ENCODE measurements at regions not wholly inside any gene's neighbourhood (a gene's known extent, or its start where the extent isn't known, plus 50 kb on each side); places are given as distances from the start of the nearest gene placed in this dataset.

- 67% methylated on average over 3 of the region's 3 CpGs for WGBS
- Histone ChIP-seq H3K9me3 (no peaks in the 10 kb centered on the region), H3K4me1 (replicated peaks) (no peaks in the 10 kb centered on the region), H3K4me3 (no peak overlapping the region), H3K36me3 (no peaks in the 10 kb centered on the region), H3K27me3 (replicated peaks; ENCODE audit: insufficient read depth) (no peaks in the 10 kb centered on the region), H3K27ac (no peak overlapping the region)
- no peak for DNase-seq (ENCODE audit: low spot score)
- no peak for TF ChIP-seq CTCF (IDR thresholded peaks at IDR 0.05)
- intact Hi-C loops (cut with DNase I): no loop called here
These were observed 776.2 kb downstream of the SEMA5A start for GRCh38 chr5:8769631-8770030.

GRCh38 chr5:8770431-8770830 lies 775.4 kb downstream of the SEMA5A start:
- intact Hi-C loops (cut with DNase I): no loop called here
- H3K9me3 ChIP-seq: no peaks in the 10 kb centered on the region
- H3K4me3 ChIP-seq: no peak overlapping the region
- WGBS: 79% methylated on average over 3 of the region's 3 CpGs
- no peaks in the 10 kb centered on the region for H3K27me3 ChIP-seq (replicated peaks; ENCODE audit: insufficient read depth)
- TF ChIP-seq CTCF (IDR thresholded peaks at IDR 0.05): no peak
- H3K4me1 ChIP-seq (replicated peaks): no peaks in the 10 kb centered on the region
- no peak for DNase-seq (ENCODE audit: low spot score)
- H3K36me3 ChIP-seq: no peaks in the 10 kb centered on the region
- H3K27ac ChIP-seq: no peak overlapping the region

GRCh38 chr5:8773046-8773615 lies 772.7 kb downstream of the SEMA5A start:
- DNase-seq (ENCODE audit: low spot score): no peak
- TF ChIP-seq POLR2A (IDR thresholded peaks at IDR 0.05): no peak
- TF ChIP-seq POLR2AphosphoS5 (IDR thresholded peaks at IDR 0.05): no peak
- no peak for TF ChIP-seq CTCF (IDR thresholded peaks at IDR 0.05)
- Histone ChIP-seq H3K27me3 (replicated peaks; ENCODE audit: insufficient read depth) (no peaks in the 10 kb centered on the region), H3K36me3 (no peaks in the 10 kb centered on the region), H3K4me1 (replicated peaks) (no peaks in the 10 kb centered on the region), H3K9me3 (no peaks in the 10 kb centered on the region), H3K4me3 (no peak overlapping the region), H3K27ac (no peak overlapping the region)
- WGBS: 79% methylated on average over 5 of the region's 5 CpGs
- intact Hi-C loops (cut with DNase I): no loop called here

- H3K27me3 ChIP-seq (replicated peaks; ENCODE audit: insufficient read depth): no peaks in the 10 kb centered on the region
- no peak for DNase-seq (ENCODE audit: low spot score)
- intact Hi-C loops (cut with DNase I): no loop called here
- 84% methylated on average over 2 of the region's 2 CpGs for WGBS
- H3K27ac ChIP-seq: no peak overlapping the region
- H3K9me3 ChIP-seq: no peaks in the 10 kb centered on the region
- H3K4me1 ChIP-seq (replicated peaks): no peaks in the 10 kb centered on the region
- no peak overlapping the region for H3K4me3 ChIP-seq
- no peaks in the 10 kb centered on the region for H3K36me3 ChIP-seq
- no peak for TF ChIP-seq CTCF (IDR thresholded peaks at IDR 0.05)
- TF ChIP-seq POLR2A (IDR thresholded peaks at IDR 0.05): no peak
- TF ChIP-seq POLR2AphosphoS5 (IDR thresholded peaks at IDR 0.05): no peak
These were observed 761.2 kb downstream of the SEMA5A start for GRCh38 chr5:8784692-8785091.

- Histone ChIP-seq H3K9me3 (no peaks in the 10 kb centered on the region), H3K4me3 (no peak overlapping the region), H3K36me3 (no peaks in the 10 kb centered on the region), H3K4me1 (replicated peaks) (no peaks in the 10 kb centered on the region), H3K27ac (no peak overlapping the region), H3K27me3 (replicated peaks; ENCODE audit: insufficient read depth) (no peaks in the 10 kb centered on the region)
- TF ChIP-seq POLR2A (IDR thresholded peaks at IDR 0.05) (no peak), CTCF (IDR thresholded peaks at IDR 0.05) (no peak), POLR2AphosphoS5 (IDR thresholded peaks at IDR 0.05) (no peak)
- intact Hi-C loops (cut with DNase I): no loop called here
- WGBS: 48% methylated on average over 3 of the region's 3 CpGs
- DNase-seq (ENCODE audit: low spot score): no peak
These were observed 757.6 kb downstream of the SEMA5A start for GRCh38 chr5:8788246-8788645.
